ENCODE measurements at regions not wholly inside any gene's neighbourhood (a gene's known extent, or its start where the extent isn't known, plus 50 kb on each side); places are given as distances from the start of the nearest gene placed in this dataset.

- intact Hi-C loops (cut with DNase I; ENCODE audit: low total_unique reads), result no loop called here
- no peak for TF ChIP-seq CTCF (IDR thresholded peaks at IDR 0.05)
- H3K27ac ChIP-seq, result no peak overlapping the region
- H3K36me3 ChIP-seq, result no peaks in the 10 kb centered on the region
- H3K27me3 ChIP-seq, result no peaks in the 10 kb centered on the region
- H3K9me3 ChIP-seq, result no peaks in the 10 kb centered on the region
- DNase-seq, result no peak
- H3K4me3 ChIP-seq, result no peak overlapping the region
- peaks cover 0 to 11% (median 3%) of the 10 kb centered on the region in 4 donors for H3K4me1 ChIP-seq
These were observed 589.3 kb upstream of the KCNMB2 start for GRCh38 chr3:177946936-177947335.

DNA sequence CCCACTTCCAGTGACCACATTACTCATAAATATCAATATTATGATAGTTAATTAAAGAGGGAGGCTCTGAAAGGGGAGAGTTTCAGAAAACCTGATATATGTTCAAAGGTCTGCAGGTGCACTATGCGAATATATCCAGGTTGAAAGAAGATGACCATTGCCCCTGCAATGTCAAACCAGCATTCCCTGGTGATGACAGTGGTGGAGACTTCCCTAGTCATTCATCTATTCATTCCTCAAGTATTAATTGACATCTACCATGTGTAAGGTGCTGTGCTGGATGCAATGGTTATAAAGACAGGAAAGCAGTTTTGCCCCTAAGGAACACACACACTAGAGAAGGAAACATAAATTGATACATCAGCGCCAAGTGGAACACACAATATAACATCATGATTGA, 588.3 kb upstream of the KCNMB2 start:
- H3K27ac ChIP-seq, result no peak overlapping the region
- peaks cover 0 to 11% (median 3%) of the 10 kb centered on the region in 4 donors for H3K4me1 ChIP-seq
- no peak for DNase-seq
- H3K4me3 ChIP-seq, result no peak overlapping the region
- no peak for TF ChIP-seq CTCF (IDR thresholded peaks at IDR 0.05)
- intact Hi-C loops (cut with DNase I; ENCODE audit: low total_unique reads), result no loop called here
- H3K27me3 ChIP-seq, result no peaks in the 10 kb centered on the region
- no peaks in the 10 kb centered on the region for H3K36me3 ChIP-seq
- H3K9me3 ChIP-seq, result no peaks in the 10 kb centered on the region

DNA sequence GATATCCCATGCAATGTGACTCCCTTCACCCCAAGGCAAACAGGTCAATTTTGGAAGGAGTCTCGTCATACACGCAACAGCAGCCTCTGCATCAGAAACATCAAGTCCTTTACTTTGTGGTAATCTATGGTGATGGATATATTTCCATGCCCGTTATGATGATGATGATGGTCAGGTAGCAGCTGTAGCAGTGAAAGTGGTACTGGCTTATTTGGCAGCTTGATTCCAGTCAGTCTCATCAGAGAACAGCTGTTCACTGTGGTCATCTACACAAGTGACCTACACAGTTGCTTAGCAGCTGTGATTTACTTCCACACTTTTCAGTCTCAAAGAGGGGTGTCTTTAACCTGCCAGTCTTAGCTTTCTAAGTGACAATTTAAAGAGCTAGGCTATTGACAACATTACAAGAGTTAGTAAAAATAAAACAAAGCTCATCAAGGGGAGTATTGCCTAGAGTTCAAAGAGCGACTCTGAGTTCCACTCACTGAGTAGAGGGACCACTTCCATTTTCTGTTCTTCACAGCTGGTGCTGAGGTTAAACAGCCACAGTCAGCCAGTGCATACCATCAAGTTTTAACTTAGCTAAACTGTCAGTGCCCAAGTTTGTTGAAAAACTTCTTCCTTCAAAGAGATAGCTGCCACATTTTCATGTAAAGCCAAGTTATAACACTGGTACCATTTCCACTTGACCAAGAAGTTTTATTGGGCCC, 587.4 kb upstream of the KCNMB2 start:
- H3K9me3 ChIP-seq, result no peaks in the 10 kb centered on the region
- no peak overlapping the region for H3K27ac ChIP-seq
- no peak overlapping the region for H3K4me3 ChIP-seq
- H3K36me3 ChIP-seq, result no peaks in the 10 kb centered on the region
- no peak for TF ChIP-seq CTCF (IDR thresholded peaks at IDR 0.05)
- H3K4me1 ChIP-seq, result peaks cover 0 to 11% (median 3%) of the 10 kb centered on the region in 4 donors
- DNase-seq, result no peak
- intact Hi-C loops (cut with DNase I; ENCODE audit: low total_unique reads), result no loop called here
- H3K27me3 ChIP-seq, result no peaks in the 10 kb centered on the region

- no peaks in the 10 kb centered on the region for H3K27me3 ChIP-seq
- no peaks in the 10 kb centered on the region for H3K36me3 ChIP-seq
- H3K4me3 ChIP-seq, result no peak overlapping the region
- intact Hi-C loops (cut with DNase I; ENCODE audit: low total_unique reads), result no loop called here
- H3K27ac ChIP-seq, result no peak overlapping the region
- peaks cover 0 to 3% (median 0%) of the 10 kb centered on the region in 4 donors for H3K4me1 ChIP-seq
- no peaks in the 10 kb centered on the region for H3K9me3 ChIP-seq
- TF ChIP-seq CTCF (IDR thresholded peaks at IDR 0.05), result no peak
- no peak for DNase-seq
These were observed 577.0 kb upstream of the KCNMB2 start for GRCh38 chr3:177959188-177959587.

- intact Hi-C loops (cut with DNase I; ENCODE audit: low total_unique reads), result no loop called here
These were observed 576.2 kb upstream of the KCNMB2 start for GRCh38 chr3:177960014-177960413.

More at GRCh38 chr3:177960014-177960413, 576.2 kb upstream of the KCNMB2 start:
- H3K27me3 ChIP-seq, result no peaks in the 10 kb centered on the region
- no peak overlapping the region for H3K4me3 ChIP-seq
- H3K4me1 ChIP-seq, result peaks cover 0 to 3% (median 0%) of the 10 kb centered on the region in 4 donors
- H3K36me3 ChIP-seq, result no peaks in the 10 kb centered on the region
- TF ChIP-seq CTCF (IDR thresholded peaks at IDR 0.05), result no peak
- no peak for DNase-seq
- no peaks in the 10 kb centered on the region for H3K9me3 ChIP-seq
- no peak overlapping the region for H3K27ac ChIP-seq
